ENCODE measurements at regions not wholly inside any gene's neighbourhood (a gene's known extent, or its start where the extent isn't known, plus 50 kb on each side); places are given as distances from the start of the nearest gene placed in this dataset.

GRCh38 chr13:66162470-66162869, 1067.7 kb downstream of the PCDH9 start:
- TF ChIP-seq CTCF (IDR thresholded peaks at IDR 0.05) (no peak), POLR2A (IDR thresholded peaks at IDR 0.05) (no peak)

Data from suprapubic skin (tissue), 3 donors.